ENCODE measurements at regions not wholly inside any gene's neighbourhood (a gene's known extent, or its start where the extent isn't known, plus 50 kb on each side); places are given as distances from the start of the nearest gene placed in this dataset.
"Not testable (repeated sequence)": the region's sequence is repeated elsewhere in the genome, so short reads cannot be mapped to it uniquely, and the experiment has no call there.

- ATAC-seq: no peak
These were observed 107.7 kb upstream of the BTG1 start for GRCh38 chr12:92253301-92253700.

- no peak for ATAC-seq
These were observed 103.3 kb upstream of the BTG1 start for GRCh38 chr12:92248977-92249376.

GRCh38 chr12:92244036-92244435, 98.4 kb upstream of the BTG1 start:
- ATAC-seq: no peak

- ATAC-seq: no peak
These were observed 97.3 kb upstream of the BTG1 start for GRCh38 chr12:92242907-92243306.

GRCh38 chr12:92237762-92238523, 92.3 kb upstream of the BTG1 start:
- no peak for ATAC-seq

- no peak for ATAC-seq
These were observed 91.6 kb upstream of the BTG1 start for GRCh38 chr12:92237262-92237661.

- ATAC-seq: no peak
These were observed 90.2 kb upstream of the BTG1 start for GRCh38 chr12:92235703-92236472.

GRCh38 chr12:92234533-92234932, 88.9 kb upstream of the BTG1 start:
- no peak for ATAC-seq

GRCh38 chr12:92233346-92234015, 87.8 kb upstream of the BTG1 start:
- no peak for ATAC-seq

- ATAC-seq: not testable (repeated sequence)
These were observed 86.8 kb upstream of the BTG1 start for GRCh38 chr12:92232371-92232932.

GRCh38 chr12:92231945-92232344, 86.3 kb upstream of the BTG1 start:
- ATAC-seq: not testable (repeated sequence)

GRCh38 chr12:92231532-92231931, 85.9 kb upstream of the BTG1 start:
- not testable (repeated sequence) for ATAC-seq

- ATAC-seq: no peak
These were observed 83.7 kb upstream of the BTG1 start for GRCh38 chr12:92229381-92229780.

- ATAC-seq: no peak
These were observed 81.3 kb upstream of the BTG1 start for GRCh38 chr12:92226961-92227360.

GRCh38 chr12:92226071-92226661, 80.5 kb upstream of the BTG1 start:
- no peak for ATAC-seq

- peak in 1 of 2 donors; percentile 38 for ATAC-seq
These were observed 79.2 kb upstream of the BTG1 start for GRCh38 chr12:92224685-92225331.

- no peak for ATAC-seq
These were observed 77.8 kb upstream of the BTG1 start for GRCh38 chr12:92223481-92223880.

GRCh38 chr12:92221656-92222315, 76.1 kb upstream of the BTG1 start:
- no peak for ATAC-seq

GRCh38 chr12:92218394-92219077, 72.9 kb upstream of the BTG1 start:
- peak; percentile 96 to 98 for ATAC-seq

GRCh38 chr12:92216092-92216491, 70.4 kb upstream of the BTG1 start:
- ATAC-seq: no peak

- no peak for ATAC-seq
These were observed 69.7 kb upstream of the BTG1 start for GRCh38 chr12:92215358-92215757.
